HEK293 (cell line): ENCODE measurements at regions not wholly inside any gene's neighbourhood (a gene's known extent, or its start where the extent isn't known, plus 50 kb on each side); places are given as distances from the start of the nearest gene placed in this dataset.

ENCODE experiments used
- CTCF ChIA-PET: fragments of 350-600 bp; formaldehyde crosslinking; extraction: SDS; loops from one replicate; lab custom pipeline; 2021; ENCODE audit warnings: antibody characterized with exemption; lab: Yijun Ruan, JAX
- POLR2A ChIA-PET: fragments of 300-600 bp; formaldehyde crosslinking; extraction: SDS; loops from one replicate; lab custom pipeline; 2020; ENCODE audit warnings: antibody characterized with exemption, inconsistent platforms; lab: Yijun Ruan, JAX
- H3K27ac ChIP-seq: fragments of 200-500 bp; sonication (Bioruptor generic); 2 replicates; pipeline ENCODE4 v1.5.1; 2014; ENCODE audit warnings: low read depth, low read length, control low read depth, inconsistent platforms; ENCODE audit errors: extremely low read depth
- H3K36me3 ChIP-seq, 2 experiments: fragments of 200-500 bp in 1 of 2; sonication (Bioruptor generic) in 1 of 2; 1 replicate in 1 of 2; 2 replicates in 1 of 2; pipeline ENCODE4 v1.5.1; 2014 to 2017; ENCODE audit warnings: inconsistent platforms in 2 of 2, low read length in 2 of 2; ENCODE audit not compliant: control insufficient read depth in 2 of 2, insufficient read depth in 1 of 2
- H3K4me1 ChIP-seq: fragments of 200-500 bp; sonication (Bioruptor generic); 2 replicates; pipeline ENCODE4 v1.5.1; 2014; ENCODE audit warnings: mild to moderate bottlenecking, low read length, inconsistent platforms; ENCODE audit not compliant: control insufficient read depth, insufficient read depth
- H3K4me3 ChIP-seq: 2 replicates; pipeline ENCODE4 v1.5.1; 2011; ENCODE audit warnings: low read depth, mild to moderate bottlenecking, control low read depth, low read length, moderate library complexity
- H3K9me3 ChIP-seq: fragments of 200-500 bp; sonication (Bioruptor generic); 2 replicates; pipeline ENCODE4 v1.5.1; 2014; ENCODE audit warnings: low read depth, low read length, inconsistent platforms; ENCODE audit not compliant: control insufficient read depth, insufficient read depth
- BCL11A ChIP-seq: fragments of 450-650 bp; formaldehyde crosslinking; IDR thresholded peaks from 2 replicates; pipeline ENCODE4 v1.5.1; 2016; ENCODE audit warnings: low read depth, missing biosample characterization, missing genetic modification characterization
- GLIS2 ChIP-seq: fragments of 450-650 bp; formaldehyde crosslinking; IDR thresholded peaks from 2 replicates; pipeline ENCODE4 v1.5.1; 2016; ENCODE audit warnings: missing biosample characterization, missing genetic modification characterization
- KLF8 ChIP-seq: fragments of 450-650 bp; formaldehyde crosslinking; IDR thresholded peaks from 2 replicates; pipeline ENCODE4 v1.5.1; 2016; ENCODE audit warnings: missing biosample characterization, missing genetic modification characterization
- KLF9 ChIP-seq: fragments of 450-650 bp; formaldehyde crosslinking; IDR thresholded peaks from 2 replicates; pipeline ENCODE4 v1.5.1; 2016; ENCODE audit warnings: missing biosample characterization, missing genetic modification characterization, low read depth
- ZEB2 ChIP-seq: fragments of 450-650 bp; formaldehyde crosslinking; IDR thresholded peaks from 2 replicates; pipeline ENCODE4 v1.5.1; 2016; ENCODE audit warnings: missing biosample characterization, missing genetic modification characterization
- ZNF140 ChIP-seq: fragments of 450-650 bp; formaldehyde crosslinking; IDR thresholded peaks from 2 replicates; pipeline ENCODE4 v1.5.1; 2016; ENCODE audit warnings: missing biosample characterization, missing genetic modification characterization
- ZNF155 ChIP-seq: fragments of 450-650 bp; formaldehyde crosslinking; IDR thresholded peaks from 2 replicates; pipeline ENCODE4 v1.5.1; 2016; ENCODE audit warnings: missing biosample characterization, missing genetic modification characterization
- ZNF184 ChIP-seq: fragments of 450-650 bp; IDR thresholded peaks from 2 replicates; pipeline ENCODE4 v1.5.1; 2018; ENCODE audit warnings: missing biosample characterization, mild to moderate bottlenecking, missing genetic modification characterization
- ZNF24 ChIP-seq: fragments of 450-650 bp; formaldehyde crosslinking; IDR thresholded peaks from 2 replicates; pipeline ENCODE4 v1.5.1; 2016; ENCODE audit warnings: missing biosample characterization, missing genetic modification characterization
- ZNF292 ChIP-seq: fragments of 450-650 bp; formaldehyde crosslinking; IDR thresholded peaks from 2 replicates; pipeline ENCODE4 v1.5.1; 2016; ENCODE audit warnings: low read depth, missing biosample characterization, missing genetic modification characterization, borderline replicate concordance
- ZNF394 ChIP-seq: fragments of 450-650 bp; formaldehyde crosslinking; IDR thresholded peaks from 2 replicates; pipeline ENCODE4 v1.5.1; 2016; ENCODE audit warnings: missing biosample characterization, missing genetic modification characterization, mild to moderate bottlenecking, moderate library complexity, borderline replicate concordance
- ZNF501 ChIP-seq: fragments of 450-650 bp; formaldehyde crosslinking; IDR thresholded peaks from 2 replicates; pipeline ENCODE4 v1.5.1; 2016; ENCODE audit warnings: missing biosample characterization, missing genetic modification characterization
- ZNF544 ChIP-seq: fragments of 450-650 bp; formaldehyde crosslinking; IDR thresholded peaks from 2 replicates; pipeline ENCODE4 v1.5.0; 2017; ENCODE audit warnings: missing biosample characterization, missing genetic modification characterization
- ZNF621 ChIP-seq: fragments of 450-650 bp; formaldehyde crosslinking; IDR thresholded peaks from 2 replicates; pipeline ENCODE4 v1.5.1; 2017; ENCODE audit warnings: missing biosample characterization, missing genetic modification characterization
- ZNF658 ChIP-seq: fragments of 450-650 bp; formaldehyde crosslinking; IDR thresholded peaks from 2 replicates; pipeline ENCODE4; 2016; ENCODE audit warnings: missing biosample characterization, missing genetic modification characterization
- ZNF843 ChIP-seq: fragments of 450-650 bp; formaldehyde crosslinking; IDR thresholded peaks from 2 replicates; pipeline ENCODE4 v1.5.1; 2016; ENCODE audit warnings: missing biosample characterization, missing genetic modification characterization
- TF ChIP-seq, protein P1 (sequence below): fragments of 450-650 bp; formaldehyde crosslinking; optimal IDR thresholded peaks from 2 replicates; pipeline ENCODE3; 2016; ENCODE audit warnings: missing biosample characterization, mild to moderate bottlenecking, missing genetic modification characterization
- TF ChIP-seq, protein P2 (sequence below): fragments of 450-650 bp; formaldehyde crosslinking; IDR thresholded peaks from 2 replicates; pipeline ENCODE4 v1.5.1; 2017; ENCODE audit warnings: missing biosample characterization, missing genetic modification characterization
- TF ChIP-seq, protein P3 (sequence below): fragments of 450-650 bp; formaldehyde crosslinking; IDR thresholded peaks from 2 replicates; pipeline ENCODE4 v1.5.1; 2016; ENCODE audit warnings: missing biosample characterization, missing genetic modification characterization
- TF ChIP-seq, protein P4 (sequence below): fragments of 450-650 bp; formaldehyde crosslinking; IDR thresholded peaks from 2 replicates; pipeline ENCODE4 v1.5.1; 2016; ENCODE audit warnings: missing biosample characterization, missing genetic modification characterization
- TF ChIP-seq, protein P5 (sequence below): fragments of 450-650 bp; formaldehyde crosslinking; IDR thresholded peaks from 2 replicates; pipeline ENCODE4 v1.5.1; 2017; ENCODE audit warnings: missing biosample characterization, missing genetic modification characterization
- TF ChIP-seq, protein P6 (sequence below): fragments of 450-650 bp; formaldehyde crosslinking; IDR thresholded peaks from 2 replicates; pipeline ENCODE4 v1.5.1; 2016; ENCODE audit warnings: missing biosample characterization, missing genetic modification characterization

DNA sequence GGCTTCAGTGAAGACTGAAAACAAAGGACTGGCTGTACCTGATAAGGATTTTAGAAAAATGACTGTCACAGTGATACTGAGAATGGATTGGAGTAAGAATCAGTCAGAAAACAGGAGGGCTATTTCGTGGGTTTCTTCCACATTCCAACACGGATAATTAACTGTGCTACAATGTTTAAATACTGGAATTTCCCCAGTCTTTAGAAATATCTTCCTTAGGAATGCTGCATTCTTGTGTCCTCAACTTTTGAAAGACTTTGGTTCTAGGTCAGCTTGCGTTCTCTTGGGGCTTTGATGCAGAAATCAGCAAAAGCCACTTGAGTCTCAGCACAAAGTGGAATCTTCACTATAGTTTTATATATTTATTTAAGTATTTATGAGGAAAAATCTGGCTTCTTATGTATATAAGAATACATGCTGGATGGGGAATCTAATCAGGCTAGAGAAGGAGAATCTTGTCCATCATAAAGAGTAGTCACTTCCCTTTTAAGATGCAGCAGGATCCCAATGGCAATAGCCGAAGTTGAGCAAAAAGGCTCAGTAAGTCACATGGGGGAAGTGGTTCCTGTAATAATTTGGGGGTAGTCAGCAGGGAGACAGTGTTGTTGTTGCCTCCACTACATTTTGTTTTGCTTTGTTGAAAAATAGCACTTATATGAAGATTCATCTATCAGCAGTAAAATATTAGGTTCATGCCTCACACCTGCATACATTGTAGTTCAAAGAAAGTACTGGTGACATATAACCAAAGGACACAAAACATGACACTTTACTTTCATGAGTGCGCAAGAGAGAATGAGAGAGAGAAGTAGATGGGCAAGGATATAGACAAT is 86.0 kb downstream of the CH25H start:
- Histone ChIP-seq H3K27ac (no peak overlapping the region), H3K4me1 (no peaks in the 10 kb centered on the region), H3K4me3 (no peak overlapping the region)
- ChIA-PET POLR2A (no interaction called here), CTCF (interaction anchor here (0.7 kb wide), 1 partner anchor 76 kb away, joined by 3 read pairs; no protein-coding TSS in a partner anchor)
- TF ChIP-seq ZNF184 (tag by site-specific recombination) (no peak), ZNF394 (no peak), ZNF155 (tag by site-specific recombination) (no peak), BCL11A (tag by site-specific recombination) (no peak)
- TF ChIP-seq, protein P1, sequence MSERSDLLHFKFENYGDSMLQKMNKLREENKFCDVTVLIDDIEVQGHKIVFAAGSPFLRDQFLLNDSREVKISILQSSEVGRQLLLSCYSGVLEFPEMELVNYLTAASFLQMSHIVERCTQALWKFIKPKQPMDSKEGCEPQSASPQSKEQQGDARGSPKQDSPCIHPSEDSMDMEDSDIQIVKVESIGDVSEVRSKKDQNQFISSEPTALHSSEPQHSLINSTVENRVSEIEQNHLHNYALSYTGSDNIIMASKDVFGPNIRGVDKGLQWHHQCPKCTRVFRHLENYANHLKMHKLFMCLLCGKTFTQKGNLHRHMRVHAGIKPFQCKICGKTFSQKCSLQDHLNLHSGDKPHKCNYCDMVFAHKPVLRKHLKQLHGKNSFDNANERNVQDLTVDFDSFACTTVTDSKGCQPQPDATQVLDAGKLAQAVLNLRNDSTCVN (tag by site-specific recombination) = no peak
- TF ChIP-seq, all 188 proteins: peak for 0
- no peaks in the 10 kb centered on the region for H3K36me3 ChIP-seq
- H3K9me3 ChIP-seq = no peaks in the 10 kb centered on the region

DNA sequence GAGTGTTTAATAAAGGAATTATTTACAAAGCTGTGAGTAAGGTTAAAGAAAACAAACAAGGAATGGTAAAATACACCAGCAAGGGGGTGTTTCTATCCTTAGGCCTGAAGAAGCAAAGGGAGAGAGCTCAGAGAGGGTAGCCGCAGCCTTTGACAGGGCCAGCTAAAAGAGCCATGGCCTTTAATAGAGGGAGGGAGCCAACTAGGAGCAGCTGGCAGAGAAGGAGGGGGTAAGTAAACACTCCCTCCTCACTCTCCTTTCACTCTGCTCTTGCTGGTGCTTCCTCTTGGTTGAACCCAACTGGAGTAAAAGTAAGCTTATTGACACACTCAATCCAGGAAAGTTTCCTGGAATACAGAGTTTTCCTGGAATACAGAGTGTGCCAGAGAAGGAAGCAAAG is 87.5 kb downstream of the CH25H start:
- ChIA-PET CTCF (no interaction called here), POLR2A (no interaction called here)
- TF ChIP-seq ZNF658 (tag by site-specific recombination) = no peak
- TF ChIP-seq ZEB2 = no peak
- TF ChIP-seq, protein P2, sequence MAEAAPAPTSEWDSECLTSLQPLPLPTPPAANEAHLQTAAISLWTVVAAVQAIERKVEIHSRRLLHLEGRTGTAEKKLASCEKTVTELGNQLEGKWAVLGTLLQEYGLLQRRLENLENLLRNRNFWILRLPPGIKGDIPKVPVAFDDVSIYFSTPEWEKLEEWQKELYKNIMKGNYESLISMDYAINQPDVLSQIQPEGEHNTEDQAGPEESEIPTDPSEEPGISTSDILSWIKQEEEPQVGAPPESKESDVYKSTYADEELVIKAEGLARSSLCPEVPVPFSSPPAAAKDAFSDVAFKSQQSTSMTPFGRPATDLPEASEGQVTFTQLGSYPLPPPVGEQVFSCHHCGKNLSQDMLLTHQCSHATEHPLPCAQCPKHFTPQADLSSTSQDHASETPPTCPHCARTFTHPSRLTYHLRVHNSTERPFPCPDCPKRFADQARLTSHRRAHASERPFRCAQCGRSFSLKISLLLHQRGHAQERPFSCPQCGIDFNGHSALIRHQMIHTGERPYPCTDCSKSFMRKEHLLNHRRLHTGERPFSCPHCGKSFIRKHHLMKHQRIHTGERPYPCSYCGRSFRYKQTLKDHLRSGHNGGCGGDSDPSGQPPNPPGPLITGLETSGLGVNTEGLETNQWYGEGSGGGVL = peak; percentile 40
- no peak for TF ChIP-seq ZNF501 (tag by site-specific recombination)
- no peak for TF ChIP-seq ZNF544 (tag by site-specific recombination)
- TF ChIP-seq, protein P3, sequence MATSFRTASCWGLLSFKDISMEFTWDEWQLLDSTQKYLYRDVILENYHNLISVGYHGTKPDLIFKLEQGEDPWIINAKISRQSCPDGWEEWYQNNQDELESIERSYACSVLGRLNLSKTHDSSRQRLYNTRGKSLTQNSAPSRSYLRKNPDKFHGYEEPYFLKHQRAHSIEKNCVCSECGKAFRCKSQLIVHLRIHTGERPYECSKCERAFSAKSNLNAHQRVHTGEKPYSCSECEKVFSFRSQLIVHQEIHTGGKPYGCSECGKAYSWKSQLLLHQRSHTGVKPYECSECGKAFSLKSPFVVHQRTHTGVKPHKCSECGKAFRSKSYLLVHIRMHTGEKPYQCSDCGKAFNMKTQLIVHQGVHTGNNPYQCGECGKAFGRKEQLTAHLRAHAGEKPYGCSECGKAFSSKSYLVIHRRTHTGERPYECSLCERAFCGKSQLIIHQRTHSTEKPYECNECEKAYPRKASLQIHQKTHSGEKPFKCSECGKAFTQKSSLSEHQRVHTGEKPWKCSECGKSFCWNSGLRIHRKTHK (tag by site-specific recombination) = no peak
- TF ChIP-seq BCL11A (tag by site-specific recombination) = no peak
- TF ChIP-seq KLF8 = no peak
- no peak for TF ChIP-seq ZNF292 (tag by site-specific recombination)
- TF ChIP-seq, protein P4, sequence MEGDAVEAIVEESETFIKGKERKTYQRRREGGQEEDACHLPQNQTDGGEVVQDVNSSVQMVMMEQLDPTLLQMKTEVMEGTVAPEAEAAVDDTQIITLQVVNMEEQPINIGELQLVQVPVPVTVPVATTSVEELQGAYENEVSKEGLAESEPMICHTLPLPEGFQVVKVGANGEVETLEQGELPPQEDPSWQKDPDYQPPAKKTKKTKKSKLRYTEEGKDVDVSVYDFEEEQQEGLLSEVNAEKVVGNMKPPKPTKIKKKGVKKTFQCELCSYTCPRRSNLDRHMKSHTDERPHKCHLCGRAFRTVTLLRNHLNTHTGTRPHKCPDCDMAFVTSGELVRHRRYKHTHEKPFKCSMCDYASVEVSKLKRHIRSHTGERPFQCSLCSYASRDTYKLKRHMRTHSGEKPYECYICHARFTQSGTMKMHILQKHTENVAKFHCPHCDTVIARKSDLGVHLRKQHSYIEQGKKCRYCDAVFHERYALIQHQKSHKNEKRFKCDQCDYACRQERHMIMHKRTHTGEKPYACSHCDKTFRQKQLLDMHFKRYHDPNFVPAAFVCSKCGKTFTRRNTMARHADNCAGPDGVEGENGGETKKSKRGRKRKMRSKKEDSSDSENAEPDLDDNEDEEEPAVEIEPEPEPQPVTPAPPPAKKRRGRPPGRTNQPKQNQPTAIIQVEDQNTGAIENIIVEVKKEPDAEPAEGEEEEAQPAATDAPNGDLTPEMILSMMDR = no peak
- no peak for TF ChIP-seq ZNF24
- no peak for TF ChIP-seq ZNF621 (tag by site-specific recombination)
- TF ChIP-seq, protein P5, sequence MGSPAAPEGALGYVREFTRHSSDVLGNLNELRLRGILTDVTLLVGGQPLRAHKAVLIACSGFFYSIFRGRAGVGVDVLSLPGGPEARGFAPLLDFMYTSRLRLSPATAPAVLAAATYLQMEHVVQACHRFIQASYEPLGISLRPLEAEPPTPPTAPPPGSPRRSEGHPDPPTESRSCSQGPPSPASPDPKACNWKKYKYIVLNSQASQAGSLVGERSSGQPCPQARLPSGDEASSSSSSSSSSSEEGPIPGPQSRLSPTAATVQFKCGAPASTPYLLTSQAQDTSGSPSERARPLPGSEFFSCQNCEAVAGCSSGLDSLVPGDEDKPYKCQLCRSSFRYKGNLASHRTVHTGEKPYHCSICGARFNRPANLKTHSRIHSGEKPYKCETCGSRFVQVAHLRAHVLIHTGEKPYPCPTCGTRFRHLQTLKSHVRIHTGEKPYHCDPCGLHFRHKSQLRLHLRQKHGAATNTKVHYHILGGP = peak; percentile 65
- TF ChIP-seq GLIS2 (tag by site-specific recombination) = no peak
- TF ChIP-seq KLF9 = no peak
- no peak for TF ChIP-seq ZNF140 (tag by site-specific recombination)
- TF ChIP-seq, protein P6, sequence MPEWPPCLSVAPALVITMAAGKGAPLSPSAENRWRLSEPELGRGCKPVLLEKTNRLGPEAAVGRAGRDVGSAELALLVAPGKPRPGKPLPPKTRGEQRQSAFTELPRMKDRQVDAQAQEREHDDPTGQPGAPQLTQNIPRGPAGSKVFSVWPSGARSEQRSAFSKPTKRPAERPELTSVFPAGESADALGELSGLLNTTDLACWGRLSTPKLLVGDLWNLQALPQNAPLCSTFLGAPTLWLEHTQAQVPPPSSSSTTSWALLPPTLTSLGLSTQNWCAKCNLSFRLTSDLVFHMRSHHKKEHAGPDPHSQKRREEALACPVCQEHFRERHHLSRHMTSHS (tag by site-specific recombination) = no peak
- TF ChIP-seq ZNF843 (tag by site-specific recombination) = no peak
- no peaks in the 10 kb centered on the region for H3K4me1 ChIP-seq
- no peaks in the 10 kb centered on the region for H3K36me3 ChIP-seq
- no peaks in the 10 kb centered on the region for H3K9me3 ChIP-seq
- no peak overlapping the region for H3K4me3 ChIP-seq
- no peak overlapping the region for H3K27ac ChIP-seq
